ENCODE measurements at regions not wholly inside any gene's neighbourhood (a gene's known extent, or its start where the extent isn't known, plus 50 kb on each side); places are given as distances from the start of the nearest gene placed in this dataset.
A peak's percentile ranks its signal among the peaks of the same experiment; 100 is the strongest.
"Not testable (repeated sequence)": the region's sequence is repeated elsewhere in the genome, so short reads cannot be mapped to it uniquely, and the experiment has no call there.

DNA sequence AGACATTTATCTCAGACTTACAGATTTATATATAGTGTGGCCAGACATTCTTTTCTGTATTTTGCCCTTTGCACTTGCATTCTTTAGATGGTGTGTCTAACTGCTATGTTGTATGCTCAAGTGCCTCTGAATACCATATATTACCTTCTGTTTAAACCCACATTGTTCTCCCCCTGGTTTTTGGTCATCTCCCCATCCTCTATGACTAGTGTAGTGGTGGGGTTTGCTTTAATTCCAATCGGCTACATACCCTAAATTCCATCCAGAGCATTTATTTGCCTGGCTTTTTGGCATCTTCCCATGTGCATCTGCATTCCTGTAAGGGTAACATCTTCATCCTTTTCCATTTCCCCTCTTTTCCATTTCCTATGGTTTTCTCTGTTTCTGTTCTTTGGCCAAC is 271.0 kb upstream of the SLC30A5 start:
- no peak for DNase-seq

DNA sequence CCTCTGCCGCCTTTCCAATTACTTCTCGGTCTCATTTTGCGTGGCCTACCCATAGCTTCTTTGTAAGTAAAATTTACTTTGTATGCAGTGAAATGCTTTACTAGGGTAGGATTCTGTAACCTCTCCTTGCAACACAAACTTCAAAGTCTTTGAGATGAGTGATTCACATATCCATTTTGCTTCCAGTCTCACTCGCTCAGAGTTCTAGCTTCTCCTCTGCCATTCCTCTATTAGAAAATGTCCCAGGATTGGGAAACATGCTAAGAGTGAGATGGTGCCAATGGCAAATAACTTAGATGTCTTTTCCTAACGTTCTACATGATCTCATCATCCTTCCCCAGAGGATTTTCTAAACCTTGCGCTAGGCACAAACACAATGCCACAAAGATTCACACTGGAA is 270.5 kb upstream of the SLC30A5 start:
- DNase-seq: no peak

GRCh38 chr5:68830377-68830898 is 263.4 kb upstream of the SLC30A5 start:
- DNase-seq: no peak

DNA sequence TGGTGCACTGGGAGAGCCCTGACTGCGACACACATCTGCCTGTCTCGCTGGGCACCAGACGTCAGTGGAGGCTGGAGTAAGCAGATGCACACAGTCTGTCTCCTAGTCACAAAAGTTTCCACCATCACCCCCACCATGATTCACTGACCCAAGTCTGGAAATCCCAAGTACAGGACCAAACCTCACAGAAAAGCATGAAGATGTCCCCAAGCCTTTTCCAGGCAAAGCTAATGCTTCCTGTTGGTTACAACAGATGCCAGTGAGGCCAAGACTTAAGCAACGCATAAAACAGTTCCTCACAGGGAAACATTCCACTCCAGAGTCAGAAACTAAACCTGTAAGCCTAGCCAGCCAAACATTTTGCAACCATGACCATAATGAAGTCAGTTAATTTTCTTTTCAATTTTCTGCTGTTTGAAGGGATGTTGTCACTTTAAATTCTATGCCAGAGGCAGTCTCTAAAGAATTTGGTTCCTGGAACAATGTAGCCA is 259.3 kb upstream of the SLC30A5 start:
- DNase-seq: no peak

GRCh38 chr5:68838157-68838718 is 255.6 kb upstream of the SLC30A5 start:
- no peak for DNase-seq

DNA sequence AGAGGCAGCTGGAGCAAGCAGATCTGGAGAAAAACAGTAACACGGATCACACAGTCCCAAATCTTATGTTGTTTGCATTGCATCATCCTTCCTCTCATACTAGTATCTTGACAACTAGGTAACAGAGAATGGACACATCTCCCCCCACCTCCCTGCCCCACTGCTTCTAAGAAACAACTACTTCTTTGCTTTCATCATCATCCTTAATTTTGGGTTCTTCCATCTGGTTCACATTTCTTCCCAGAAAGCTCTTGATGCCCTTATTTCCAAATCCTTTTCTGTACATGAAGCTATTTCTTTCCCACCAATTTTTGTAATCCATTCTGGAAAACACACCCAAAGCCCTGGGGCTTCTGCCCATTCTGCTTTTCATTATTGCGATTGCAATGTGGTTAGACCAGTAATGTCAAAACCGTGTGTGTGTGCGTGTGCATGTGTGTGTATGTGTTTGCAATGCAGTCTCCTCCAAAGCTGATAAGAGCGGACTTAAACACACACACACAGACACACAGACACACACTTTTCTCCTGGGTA is 254.7 kb upstream of the SLC30A5 start:
- DNase-seq: no peak

DNA sequence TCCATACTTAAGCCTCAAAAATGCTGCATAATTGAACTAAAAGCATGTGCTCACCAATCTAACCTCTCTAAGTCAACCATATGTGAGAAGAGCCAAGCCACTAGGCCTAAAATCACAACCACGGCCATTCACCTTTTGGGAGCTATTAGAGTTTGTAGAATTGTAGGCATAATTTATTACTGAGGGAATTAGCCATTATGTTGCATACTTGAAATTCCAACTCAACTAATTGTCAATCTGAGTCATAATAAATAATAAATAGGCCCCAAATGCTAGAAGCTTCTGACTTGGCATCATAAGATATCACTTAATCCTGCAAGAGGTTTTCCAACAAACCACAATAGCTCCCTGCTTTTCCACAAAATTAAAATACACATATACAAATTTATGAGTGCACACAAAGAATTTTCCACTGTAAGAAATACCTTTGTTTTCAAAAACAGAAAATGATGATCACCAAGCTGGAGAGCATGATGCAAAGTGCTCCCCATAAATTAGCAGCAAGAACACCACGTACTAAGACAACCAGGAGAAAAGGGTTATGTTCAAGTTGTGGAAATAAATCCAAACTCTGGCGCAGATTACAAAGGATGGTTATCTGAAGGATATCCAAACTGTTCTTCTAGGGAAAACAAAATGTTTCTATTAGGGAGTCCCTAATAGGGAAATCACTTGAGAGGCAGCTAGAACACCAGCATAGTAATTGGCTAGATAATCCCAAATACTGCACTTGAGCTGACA is 250.0 kb upstream of the SLC30A5 start:
- DNase-seq: no peak

DNA sequence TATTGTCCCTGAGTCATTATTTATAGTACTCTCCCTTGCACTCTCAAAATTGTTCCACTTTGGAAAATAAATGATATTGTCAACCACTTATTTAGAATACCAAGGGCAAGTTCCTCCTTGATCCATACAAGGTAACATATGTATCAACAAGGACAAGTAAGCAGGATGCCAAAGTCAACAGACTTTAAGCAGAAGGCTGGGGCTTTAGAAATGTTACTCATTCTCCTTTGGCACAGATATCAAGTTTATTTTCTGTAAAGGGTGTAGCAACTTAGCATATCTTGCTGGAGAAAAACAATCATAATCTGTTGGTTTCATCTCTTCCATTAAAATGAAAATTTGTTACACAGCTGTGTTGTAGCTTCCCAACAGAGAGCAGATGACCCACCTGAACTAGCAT is 248.7 kb upstream of the SLC30A5 start:
- DNase-seq: no peak

DNA sequence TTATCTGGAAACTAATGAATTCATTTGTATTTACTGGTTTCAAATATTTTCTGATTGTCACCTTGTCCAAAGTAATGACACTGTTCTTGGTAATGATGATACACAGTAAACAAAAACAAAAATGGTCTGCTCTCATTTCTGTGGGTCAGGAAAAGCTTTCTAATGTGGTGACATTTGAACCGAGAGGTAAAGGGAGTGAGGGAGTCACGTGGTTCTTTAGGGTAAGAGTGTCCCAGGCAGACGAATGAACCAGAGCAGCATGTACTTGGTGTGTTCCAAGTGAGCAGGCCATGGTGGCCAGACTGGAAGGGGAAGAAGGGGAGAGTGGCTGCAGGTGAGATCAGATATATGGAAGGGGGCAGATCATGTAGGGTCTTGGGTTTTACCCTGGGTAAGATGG is 247.0 kb upstream of the SLC30A5 start:
- DNase-seq: no peak

- no peak for DNase-seq
These were observed 245.7 kb upstream of the SLC30A5 start for GRCh38 chr5:68848091-68848490.

DNA sequence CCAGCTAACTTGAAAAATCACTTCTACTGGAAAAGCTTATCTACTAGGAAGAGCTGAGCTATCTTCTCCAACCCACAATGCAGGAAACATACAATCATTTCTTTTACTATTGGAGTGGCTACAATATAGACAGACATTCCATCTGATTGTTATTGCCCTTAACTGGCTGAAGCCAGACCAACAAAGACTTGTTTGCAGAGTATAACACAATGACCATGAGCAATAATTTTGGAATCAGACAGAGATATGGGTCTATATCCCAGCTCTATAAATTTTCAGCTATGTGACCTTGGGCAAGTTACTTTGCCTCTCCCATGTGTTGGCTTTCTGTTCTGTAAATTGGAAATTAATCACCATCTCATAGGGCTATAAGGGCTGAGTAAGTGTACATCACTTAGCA is 244.7 kb upstream of the SLC30A5 start:
- no peak for DNase-seq

- DNase-seq: no peak
These were observed 243.9 kb upstream of the SLC30A5 start for GRCh38 chr5:68849906-68850305.

GRCh38 chr5:68861099-68861498 is 232.7 kb upstream of the SLC30A5 start:
- DNase-seq: no peak

- DNase-seq: no peak
These were observed 231.3 kb upstream of the SLC30A5 start for GRCh38 chr5:68862560-68862959.

GRCh38 chr5:68865192-68865591 is 228.6 kb upstream of the SLC30A5 start:
- not testable (repeated sequence) for DNase-seq

DNA sequence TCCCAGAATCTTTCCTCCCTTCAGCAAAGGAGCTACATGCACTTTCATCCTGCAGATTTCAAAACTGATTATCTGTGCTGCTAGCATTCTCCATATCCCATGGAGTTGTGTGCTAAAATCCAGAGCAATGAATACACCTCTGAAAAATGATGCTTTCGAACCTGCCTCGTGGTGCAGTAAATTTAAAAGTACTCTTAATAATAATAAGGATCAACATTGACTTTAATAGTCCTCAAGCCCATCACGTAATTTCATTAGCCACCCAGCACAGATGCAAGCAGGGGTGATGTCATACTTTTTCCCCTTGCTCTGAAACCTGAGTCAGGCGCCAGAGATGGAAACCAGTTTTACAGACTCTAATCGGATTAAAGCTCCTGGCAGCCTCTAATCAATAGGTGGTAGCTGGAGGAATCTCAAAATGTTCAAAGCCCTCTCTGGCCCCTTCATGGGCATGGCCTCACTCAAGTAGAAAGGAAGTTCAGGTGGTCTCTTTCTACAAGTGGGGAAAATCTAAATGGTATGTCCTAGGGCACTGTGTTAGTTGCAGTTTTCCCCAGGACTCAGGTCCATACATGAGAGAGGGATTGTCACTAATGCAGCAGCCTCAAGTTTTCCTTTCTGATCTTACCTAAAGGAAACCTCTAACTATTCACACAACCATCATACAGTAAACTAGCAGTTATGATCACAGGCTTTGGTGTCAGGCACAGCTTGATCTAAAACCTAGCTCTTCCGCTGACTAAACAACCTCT is 221.6 kb upstream of the SLC30A5 start:
- DNase-seq: no peak

- no peak for DNase-seq
These were observed 220.6 kb upstream of the SLC30A5 start for GRCh38 chr5:68873198-68873597.

DNA sequence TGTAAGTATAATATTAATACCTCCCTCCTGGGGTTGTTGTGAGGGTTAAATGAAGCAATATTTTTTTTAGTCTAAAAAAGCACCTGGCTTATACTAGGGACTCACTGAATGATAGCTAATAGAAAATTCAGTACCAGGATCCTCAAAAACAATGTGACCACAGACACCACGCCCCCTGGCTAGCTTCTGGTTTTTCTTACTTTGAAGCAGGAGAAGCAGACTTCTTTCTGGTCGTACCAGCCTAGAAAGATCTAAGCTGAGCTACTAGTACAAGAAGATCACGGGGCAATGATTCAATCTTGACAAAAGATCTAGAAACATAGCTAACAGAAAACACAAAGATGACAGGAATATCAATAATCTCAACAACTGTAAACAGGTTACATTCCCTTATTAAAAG is 218.5 kb upstream of the SLC30A5 start:
- peak; percentile 25 for DNase-seq

DNA sequence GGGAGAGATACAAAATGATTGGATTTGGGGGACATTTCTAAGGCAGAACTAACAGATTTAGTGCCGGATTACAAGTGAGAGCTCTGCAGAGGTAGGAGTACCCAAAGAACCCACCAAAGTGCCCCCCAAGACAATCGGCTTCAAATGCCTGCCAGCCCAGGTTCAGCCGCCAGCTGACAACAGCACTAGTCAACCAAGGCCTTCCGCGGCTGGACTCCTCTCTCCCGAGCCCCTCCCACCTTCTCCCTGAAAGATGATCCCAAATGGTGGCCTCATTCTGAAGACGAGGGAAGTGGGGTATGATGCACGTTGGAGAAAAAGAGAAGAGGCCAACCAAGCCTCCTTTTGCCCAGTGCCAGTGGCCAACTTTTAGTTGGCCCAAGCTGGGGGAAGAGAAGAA is 210.4 kb upstream of the SLC30A5 start:
- no peak for DNase-seq

- DNase-seq: no peak
These were observed 209.6 kb upstream of the SLC30A5 start for GRCh38 chr5:68884144-68884754.

DNA sequence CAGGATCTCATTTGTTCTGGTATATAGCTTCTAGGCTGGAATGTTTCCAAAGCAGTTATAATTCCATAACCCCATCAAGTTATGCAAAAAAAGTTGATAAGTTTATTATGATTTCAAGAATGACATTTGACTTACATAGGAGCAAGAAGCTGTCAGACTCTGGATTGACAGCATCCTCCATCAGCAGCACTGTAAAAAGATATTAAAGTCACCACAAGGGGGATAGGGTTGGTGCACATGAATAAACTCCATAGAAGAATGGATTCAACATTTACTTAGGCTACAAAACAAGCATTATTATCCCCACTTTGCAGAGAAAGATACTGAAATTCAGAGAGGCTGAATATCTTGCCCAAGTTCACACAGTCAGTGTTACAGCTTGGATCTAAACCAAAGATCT is 208.9 kb upstream of the SLC30A5 start:
- DNase-seq: no peak

GRCh38 chr5:68886814-68887213 is 207.0 kb upstream of the SLC30A5 start:
- DNase-seq: no peak

DNA sequence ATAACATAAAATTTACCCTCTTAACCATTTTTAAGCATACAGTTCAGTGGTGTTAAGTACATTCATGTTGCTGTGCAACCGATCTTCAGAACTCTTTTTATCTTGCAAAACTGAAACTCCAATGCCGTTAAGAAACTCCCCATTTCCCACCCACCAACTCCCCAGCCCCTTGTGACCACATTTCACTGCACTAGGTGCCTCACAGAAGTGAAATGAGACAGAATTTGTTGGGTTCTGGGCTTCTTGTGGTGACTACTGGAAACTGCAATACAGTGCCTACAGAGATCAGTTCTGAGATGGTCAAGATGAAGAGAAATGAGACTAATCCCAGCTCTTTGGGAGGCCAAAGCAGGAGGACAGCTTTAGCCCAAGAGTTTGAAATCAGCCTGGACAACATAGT is 202.1 kb upstream of the SLC30A5 start:
- no peak for DNase-seq
